ENCODE measurements at regions not wholly inside any gene's neighbourhood (a gene's known extent, or its start where the extent isn't known, plus 50 kb on each side); places are given as distances from the start of the nearest gene placed in this dataset.

DNA sequence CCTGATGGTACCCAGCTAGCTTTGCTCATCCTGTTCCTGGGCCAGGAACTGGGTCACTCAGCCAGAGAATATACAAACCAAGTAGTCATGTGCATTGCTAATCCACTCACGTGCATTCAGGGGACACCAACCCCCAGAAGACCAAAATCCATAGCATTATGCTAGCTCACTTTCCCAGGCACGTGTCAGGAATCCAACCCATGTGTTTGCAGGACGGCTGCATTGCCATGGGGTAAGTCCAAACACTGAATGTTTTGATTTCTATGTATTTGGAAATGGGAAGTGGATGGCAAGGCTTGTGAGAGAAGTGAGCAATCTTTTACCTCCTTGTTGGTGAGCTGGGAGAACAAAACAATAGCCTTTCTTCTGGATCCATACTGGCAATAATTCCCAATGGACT lies 87.1 kb upstream of the FOXN3 start:
- no peaks in the 10 kb centered on the region for H3K4me1 ChIP-seq (ENCODE audit: control insufficient read depth, insufficient read depth, low read length)
- no peak overlapping the region for H3K9ac ChIP-seq (ENCODE audit: extremely low read depth, low read length, poor library complexity, severe bottlenecking)
- Mint-ChIP-seq H3K36me3 (ENCODE audit: low read depth) (peaks cover 10% of the 10 kb centered on the region), H3K4me3 (no peak overlapping the region), H3K27ac (no peak overlapping the region), H3K9me3 (peaks cover 16% of the 10 kb centered on the region), H3K27me3 (ENCODE audit: insufficient read depth) (no peaks in the 10 kb centered on the region), H3K4me1 (peaks cover 5% of the 10 kb centered on the region)
- no peaks in the 10 kb centered on the region for H3K9me3 ChIP-seq (ENCODE audit: control insufficient read depth, low read length)
- DNase-seq, result no peak
- no peak overlapping the region for H3K4me3 ChIP-seq (ENCODE audit: low read length)
- WGBS, 2 experiments (ENCODE audit: insufficient coverage in 1 of 2, insufficient read length in 1 of 2), result 90% methylated on average over 3 of the region's 3 CpGs; no CpG with 5 or more reads in 1 of the 2 experiments
- H3K27ac ChIP-seq (ENCODE audit: low read depth, low read length), result no peak overlapping the region
- H3K27me3 ChIP-seq (ENCODE audit: control insufficient read depth, insufficient read depth, low read length, poor library complexity, severe bottlenecking), result no peaks in the 10 kb centered on the region
- TF ChIP-seq, protein P1, sequence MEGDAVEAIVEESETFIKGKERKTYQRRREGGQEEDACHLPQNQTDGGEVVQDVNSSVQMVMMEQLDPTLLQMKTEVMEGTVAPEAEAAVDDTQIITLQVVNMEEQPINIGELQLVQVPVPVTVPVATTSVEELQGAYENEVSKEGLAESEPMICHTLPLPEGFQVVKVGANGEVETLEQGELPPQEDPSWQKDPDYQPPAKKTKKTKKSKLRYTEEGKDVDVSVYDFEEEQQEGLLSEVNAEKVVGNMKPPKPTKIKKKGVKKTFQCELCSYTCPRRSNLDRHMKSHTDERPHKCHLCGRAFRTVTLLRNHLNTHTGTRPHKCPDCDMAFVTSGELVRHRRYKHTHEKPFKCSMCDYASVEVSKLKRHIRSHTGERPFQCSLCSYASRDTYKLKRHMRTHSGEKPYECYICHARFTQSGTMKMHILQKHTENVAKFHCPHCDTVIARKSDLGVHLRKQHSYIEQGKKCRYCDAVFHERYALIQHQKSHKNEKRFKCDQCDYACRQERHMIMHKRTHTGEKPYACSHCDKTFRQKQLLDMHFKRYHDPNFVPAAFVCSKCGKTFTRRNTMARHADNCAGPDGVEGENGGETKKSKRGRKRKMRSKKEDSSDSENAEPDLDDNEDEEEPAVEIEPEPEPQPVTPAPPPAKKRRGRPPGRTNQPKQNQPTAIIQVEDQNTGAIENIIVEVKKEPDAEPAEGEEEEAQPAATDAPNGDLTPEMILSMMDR (conservative IDR thresholded peaks at IDR 0.05), result no peak
- no peaks in the 10 kb centered on the region for H3K36me3 ChIP-seq (ENCODE audit: control insufficient read depth, insufficient read depth, low read length)

DNA sequence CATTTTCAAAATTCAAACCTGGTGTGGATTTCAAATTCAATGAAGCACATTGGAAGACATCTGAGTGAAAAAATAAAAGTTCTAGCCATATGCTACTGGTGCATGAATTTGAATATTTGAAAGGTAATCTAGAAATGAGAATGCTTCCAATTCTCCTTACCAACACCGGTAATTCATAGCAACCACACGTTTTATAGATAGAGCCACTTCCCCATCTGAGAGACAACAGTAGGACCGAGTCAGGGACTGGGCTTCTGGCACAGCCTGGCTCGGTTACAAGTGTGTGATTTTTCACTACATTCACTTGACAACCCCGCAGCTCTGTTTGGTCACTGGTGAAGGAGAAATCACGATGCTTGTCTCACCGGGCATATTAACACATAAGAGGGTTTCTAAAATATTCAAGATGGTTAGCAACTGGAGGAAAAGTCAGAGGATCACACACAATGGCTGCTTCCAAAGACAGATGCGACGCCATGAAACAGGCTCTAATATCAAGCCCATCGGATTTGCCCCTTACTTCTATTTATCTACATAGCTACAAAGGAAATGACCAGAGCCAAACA lies 86.5 kb upstream of the FOXN3 start:
- H3K9ac ChIP-seq (ENCODE audit: extremely low read depth, low read length, poor library complexity, severe bottlenecking), result no peak overlapping the region
- no peak for DNase-seq
- TF ChIP-seq, protein P1 (conservative IDR thresholded peaks at IDR 0.05), result no peak
- Mint-ChIP-seq H3K36me3 (ENCODE audit: low read depth) (peaks cover 10% of the 10 kb centered on the region), H3K27ac (no peak overlapping the region), H3K9me3 (peaks cover 16% of the 10 kb centered on the region), H3K27me3 (ENCODE audit: insufficient read depth) (no peaks in the 10 kb centered on the region), H3K4me1 (peaks cover 5% of the 10 kb centered on the region), H3K4me3 (no peak overlapping the region)
- H3K4me1 ChIP-seq (ENCODE audit: control insufficient read depth, insufficient read depth, low read length), result no peaks in the 10 kb centered on the region
- no peaks in the 10 kb centered on the region for H3K27me3 ChIP-seq (ENCODE audit: control insufficient read depth, insufficient read depth, low read length, poor library complexity, severe bottlenecking)
- no peaks in the 10 kb centered on the region for H3K9me3 ChIP-seq (ENCODE audit: control insufficient read depth, low read length)
- no peak overlapping the region for H3K4me3 ChIP-seq (ENCODE audit: low read length)
- WGBS, 2 experiments (ENCODE audit: insufficient coverage in 1 of 2, insufficient read length in 1 of 2), result 91% methylated on average over 4 to 10 of the region's 10 CpGs
- no peaks in the 10 kb centered on the region for H3K36me3 ChIP-seq (ENCODE audit: control insufficient read depth, insufficient read depth, low read length)
- no peak overlapping the region for H3K27ac ChIP-seq (ENCODE audit: low read depth, low read length)

DNA sequence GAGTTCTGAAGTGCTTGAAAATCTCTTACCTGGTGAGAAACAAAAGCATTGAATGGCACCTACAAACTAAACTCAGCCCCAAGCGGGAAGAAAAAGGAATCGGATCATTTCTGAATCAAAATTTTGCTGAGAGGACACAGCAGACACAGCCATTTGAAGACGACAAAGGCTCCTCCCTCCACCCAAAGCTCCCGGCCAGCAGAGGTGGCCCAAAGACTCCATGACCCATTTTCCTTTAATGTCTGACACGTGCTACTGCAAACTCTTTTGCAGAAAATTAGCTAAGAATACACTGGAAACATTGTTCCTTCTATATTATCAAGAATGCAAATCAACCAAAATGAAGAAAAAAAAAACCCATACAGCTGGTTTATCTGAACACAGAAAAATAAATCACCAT lies 85.9 kb upstream of the FOXN3 start:
- H3K4me3 Mint-ChIP-seq, result no peak overlapping the region
- 87% methylated on average over 5 of the region's 5 CpGs; no CpG with 5 or more reads in 1 of the 2 experiments for WGBS, 2 experiments (ENCODE audit: insufficient coverage in 1 of 2, insufficient read length in 1 of 2)
- H3K4me3 ChIP-seq (ENCODE audit: low read length), result no peak overlapping the region
- H3K36me3 Mint-ChIP-seq (ENCODE audit: low read depth), result peaks cover 10% of the 10 kb centered on the region
- no peaks in the 10 kb centered on the region for H3K27me3 Mint-ChIP-seq (ENCODE audit: insufficient read depth)
- no peak overlapping the region for H3K27ac Mint-ChIP-seq
- no peaks in the 10 kb centered on the region for H3K36me3 ChIP-seq (ENCODE audit: control insufficient read depth, insufficient read depth, low read length)
- no peak overlapping the region for H3K27ac ChIP-seq (ENCODE audit: low read depth, low read length)
- H3K9me3 Mint-ChIP-seq, result peaks cover 16% of the 10 kb centered on the region
- H3K4me1 ChIP-seq (ENCODE audit: control insufficient read depth, insufficient read depth, low read length), result no peaks in the 10 kb centered on the region
- H3K27me3 ChIP-seq (ENCODE audit: control insufficient read depth, insufficient read depth, low read length, poor library complexity, severe bottlenecking), result no peaks in the 10 kb centered on the region
- DNase-seq, result no peak
- peaks cover 5% of the 10 kb centered on the region for H3K4me1 Mint-ChIP-seq
- H3K9ac ChIP-seq (ENCODE audit: extremely low read depth, low read length, poor library complexity, severe bottlenecking), result no peak overlapping the region
- H3K9me3 ChIP-seq (ENCODE audit: control insufficient read depth, low read length), result no peaks in the 10 kb centered on the region
- TF ChIP-seq, protein P1 (conservative IDR thresholded peaks at IDR 0.05), result no peak
